ENCODE measurements at regions not wholly inside any gene's neighbourhood (a gene's known extent, or its start where the extent isn't known, plus 50 kb on each side); places are given as distances from the start of the nearest gene placed in this dataset.

- TF ChIP-seq, protein P1, sequence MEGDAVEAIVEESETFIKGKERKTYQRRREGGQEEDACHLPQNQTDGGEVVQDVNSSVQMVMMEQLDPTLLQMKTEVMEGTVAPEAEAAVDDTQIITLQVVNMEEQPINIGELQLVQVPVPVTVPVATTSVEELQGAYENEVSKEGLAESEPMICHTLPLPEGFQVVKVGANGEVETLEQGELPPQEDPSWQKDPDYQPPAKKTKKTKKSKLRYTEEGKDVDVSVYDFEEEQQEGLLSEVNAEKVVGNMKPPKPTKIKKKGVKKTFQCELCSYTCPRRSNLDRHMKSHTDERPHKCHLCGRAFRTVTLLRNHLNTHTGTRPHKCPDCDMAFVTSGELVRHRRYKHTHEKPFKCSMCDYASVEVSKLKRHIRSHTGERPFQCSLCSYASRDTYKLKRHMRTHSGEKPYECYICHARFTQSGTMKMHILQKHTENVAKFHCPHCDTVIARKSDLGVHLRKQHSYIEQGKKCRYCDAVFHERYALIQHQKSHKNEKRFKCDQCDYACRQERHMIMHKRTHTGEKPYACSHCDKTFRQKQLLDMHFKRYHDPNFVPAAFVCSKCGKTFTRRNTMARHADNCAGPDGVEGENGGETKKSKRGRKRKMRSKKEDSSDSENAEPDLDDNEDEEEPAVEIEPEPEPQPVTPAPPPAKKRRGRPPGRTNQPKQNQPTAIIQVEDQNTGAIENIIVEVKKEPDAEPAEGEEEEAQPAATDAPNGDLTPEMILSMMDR (IDR thresholded peaks at IDR 0.05; ENCODE audit: poor library complexity), result no peak
- TF ChIP-seq EZH2phosphoT487 (IDR thresholded peaks at IDR 0.05; ENCODE audit: low read depth, severe bottlenecking, unreplicated experiment), result no peak
These were observed 62.9 kb upstream of the SPRED1 start for GRCh38 chr15:38189671-38190295.
